Spleen (tissue), 7 donors: ENCODE measurements at regions not wholly inside any gene's neighbourhood (a gene's known extent, or its start where the extent isn't known, plus 50 kb on each side); places are given as distances from the start of the nearest gene placed in this dataset.

Experiments
- POLR2A ChIP-seq, 3 donors: fragments of 450-650 bp; IDR thresholded peaks; one replicate each; pipeline ENCODE4 v1.5.1; 2017; ENCODE audit warnings: antibody characterized with exemption in 3 of 3, mild to moderate bottlenecking in 1 of 3
- TF ChIP-seq, protein P1 (sequence below), 11 experiments: fragments of 200-600 bp in 7 of 11; fragments of 450-650 bp in 4 of 11; sonication (generic) in 4 of 11; IDR thresholded peaks in 8 of 11; conservative IDR thresholded peaks in 3 of 11; 1 replicate in 7 of 11; 2 replicates in 4 of 11; pipeline versions ENCODE4 v1.4.0 to v1.8.0; 2016 to 2021; ENCODE audit warnings: antibody characterized with exemption in 11 of 11, inconsistent platforms in 4 of 11, mild to moderate bottlenecking in 1 of 11
- donor health status: DM: no; HTN: no; CAD: no; lungs with moderate emphysema.
- donor health status: DM: no; HTN: no; CAD: no.
- donor health status: DM: no; HTN: no; CAD: no.

DNA sequence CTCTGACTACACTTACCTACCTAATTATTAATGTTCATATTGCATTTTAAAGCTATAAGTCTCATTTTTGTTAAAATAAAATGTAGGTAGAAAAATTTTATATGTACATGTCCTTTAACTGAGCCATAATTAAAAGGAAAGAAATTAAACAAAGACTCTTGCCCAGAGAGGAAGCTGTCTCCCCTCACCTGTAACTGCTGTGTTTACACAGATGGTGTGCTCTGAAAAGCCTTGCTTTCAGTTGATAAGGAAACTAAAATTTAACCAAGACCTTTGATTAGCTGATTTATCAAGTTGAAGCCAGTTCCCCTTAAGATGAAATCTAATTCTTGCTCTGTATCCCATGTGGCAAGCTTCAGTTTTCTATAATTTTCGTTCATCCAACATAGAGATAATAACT, 213.5 kb downstream of the LYPLAL1 start:
- TF ChIP-seq POLR2A (IDR thresholded peaks at IDR 0.05) = no peak
- TF ChIP-seq, protein P1, sequence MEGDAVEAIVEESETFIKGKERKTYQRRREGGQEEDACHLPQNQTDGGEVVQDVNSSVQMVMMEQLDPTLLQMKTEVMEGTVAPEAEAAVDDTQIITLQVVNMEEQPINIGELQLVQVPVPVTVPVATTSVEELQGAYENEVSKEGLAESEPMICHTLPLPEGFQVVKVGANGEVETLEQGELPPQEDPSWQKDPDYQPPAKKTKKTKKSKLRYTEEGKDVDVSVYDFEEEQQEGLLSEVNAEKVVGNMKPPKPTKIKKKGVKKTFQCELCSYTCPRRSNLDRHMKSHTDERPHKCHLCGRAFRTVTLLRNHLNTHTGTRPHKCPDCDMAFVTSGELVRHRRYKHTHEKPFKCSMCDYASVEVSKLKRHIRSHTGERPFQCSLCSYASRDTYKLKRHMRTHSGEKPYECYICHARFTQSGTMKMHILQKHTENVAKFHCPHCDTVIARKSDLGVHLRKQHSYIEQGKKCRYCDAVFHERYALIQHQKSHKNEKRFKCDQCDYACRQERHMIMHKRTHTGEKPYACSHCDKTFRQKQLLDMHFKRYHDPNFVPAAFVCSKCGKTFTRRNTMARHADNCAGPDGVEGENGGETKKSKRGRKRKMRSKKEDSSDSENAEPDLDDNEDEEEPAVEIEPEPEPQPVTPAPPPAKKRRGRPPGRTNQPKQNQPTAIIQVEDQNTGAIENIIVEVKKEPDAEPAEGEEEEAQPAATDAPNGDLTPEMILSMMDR (IDR thresholded peaks at IDR 0.05 in 8 of 11, conservative IDR thresholded peaks at IDR 0.05 in 3 of 11) = no peak
